ENCODE measurements at regions not wholly inside any gene's neighbourhood (a gene's known extent, or its start where the extent isn't known, plus 50 kb on each side); places are given as distances from the start of the nearest gene placed in this dataset.
"Not testable (repeated sequence)": the region's sequence is repeated elsewhere in the genome, so short reads cannot be mapped to it uniquely, and the experiment has no call there.

DNA sequence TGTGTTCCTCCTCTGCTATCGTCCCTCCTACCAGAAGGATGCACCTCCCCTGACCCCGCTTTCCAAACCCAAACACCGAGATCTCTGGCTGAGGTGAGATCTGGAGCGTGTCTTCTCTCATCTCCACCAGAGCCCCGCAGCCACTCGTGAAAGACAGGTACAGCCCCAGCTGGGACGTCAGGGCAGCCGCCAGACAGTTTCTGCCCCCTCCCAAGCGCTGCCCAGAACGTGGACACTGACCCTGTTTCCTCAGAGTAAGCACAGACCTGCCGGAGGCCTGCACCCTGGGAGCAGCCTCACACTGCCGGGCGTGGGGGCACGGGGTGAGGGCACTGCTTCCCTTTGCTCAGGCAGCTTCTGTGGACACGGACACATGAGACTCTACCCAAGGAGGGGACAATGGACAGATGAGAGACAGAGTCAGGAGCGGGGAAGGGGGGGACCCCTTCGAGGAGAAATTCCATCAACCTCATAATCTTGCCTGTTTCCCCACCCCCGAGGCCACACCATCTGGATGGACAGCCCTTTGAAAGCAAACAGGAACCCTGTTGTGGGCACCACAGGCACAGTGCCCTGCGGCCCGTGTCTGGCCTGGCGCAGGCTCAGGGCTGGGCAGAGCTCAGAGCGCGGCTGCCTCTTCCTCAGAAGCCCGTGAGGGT lies 210.6 kb downstream of the DLL1 start:
- DNase-seq, result no peak

DNA sequence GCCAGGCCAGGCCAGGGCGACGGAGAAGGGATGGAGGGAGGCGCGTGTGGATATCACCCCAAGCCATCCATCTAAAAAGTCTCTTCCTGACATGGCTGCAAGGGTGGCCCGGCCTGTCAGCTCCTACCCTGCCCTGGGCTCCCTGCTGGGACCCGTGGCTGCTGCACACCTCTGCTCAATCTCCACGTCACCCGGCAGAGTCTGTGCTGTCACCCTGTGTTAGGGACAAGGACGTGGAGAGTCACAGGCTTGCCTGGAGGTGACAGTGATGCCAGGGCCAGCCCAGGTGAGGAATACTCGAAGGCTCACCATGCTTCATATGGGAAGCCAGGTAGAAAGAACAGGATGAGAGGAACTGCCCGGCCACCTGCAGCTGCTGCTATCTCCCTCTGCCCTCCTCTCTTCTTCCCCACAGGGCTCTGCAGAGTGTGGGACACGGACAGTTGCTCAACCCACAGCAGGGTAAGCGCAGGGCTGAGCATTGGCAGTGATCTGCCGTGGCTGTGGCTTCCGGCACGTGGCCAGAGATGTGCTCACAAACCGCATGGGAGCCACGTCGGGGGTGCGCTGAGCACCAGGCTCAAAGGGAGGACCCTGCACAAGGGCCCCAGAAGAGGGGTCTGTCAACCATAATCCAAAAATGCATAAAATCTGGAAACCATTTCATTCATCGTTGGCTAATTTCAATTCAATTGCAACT lies 214.3 kb downstream of the DLL1 start:
- no peak for DNase-seq

DNA sequence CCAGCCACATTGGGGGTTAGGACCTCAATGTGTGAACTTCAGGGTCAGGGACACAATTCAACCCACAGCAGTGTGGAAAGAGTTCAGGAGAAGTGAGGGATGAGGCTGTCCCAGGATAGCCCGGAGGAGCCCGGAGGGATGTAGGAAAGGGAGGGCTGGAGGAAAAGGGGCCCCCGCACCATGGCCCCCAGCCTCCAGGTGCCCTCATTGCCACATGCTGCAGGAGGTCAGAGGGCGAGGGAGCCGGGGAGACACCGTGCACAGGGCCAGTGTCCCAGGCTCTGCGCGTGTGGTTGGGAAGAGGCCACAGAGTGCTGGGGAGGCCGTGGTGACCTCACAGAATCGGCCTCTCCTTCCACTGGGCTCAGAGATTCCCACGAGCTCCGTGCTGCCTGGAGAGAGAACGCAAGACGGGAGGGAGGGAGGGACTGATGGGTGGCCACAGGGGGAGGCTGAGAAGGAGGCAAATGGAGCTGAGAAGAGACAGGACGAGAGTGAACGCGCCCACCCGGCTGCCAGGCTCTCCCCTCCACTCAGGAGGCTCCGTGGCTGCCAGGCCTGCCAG lies 215.1 kb downstream of the DLL1 start:
- DNase-seq, result no peak

DNA sequence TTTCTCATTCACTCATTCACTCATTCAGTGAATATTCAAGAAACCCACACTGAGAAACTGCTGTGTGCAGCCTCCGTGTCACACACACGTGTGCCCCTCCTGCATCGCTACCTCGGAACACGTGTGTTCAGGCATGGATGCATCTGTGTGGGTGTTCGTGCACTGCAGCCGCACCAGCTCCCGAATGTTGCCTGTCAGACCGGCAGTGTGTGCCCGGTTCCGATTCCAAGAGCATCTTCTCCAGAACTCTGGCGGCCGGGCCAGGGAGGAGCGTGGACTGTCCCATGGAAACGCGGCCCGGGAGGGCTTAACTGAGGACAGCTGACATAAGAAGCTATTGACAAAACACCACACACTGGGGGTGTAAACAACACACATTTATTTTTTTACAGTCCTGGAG lies 216.0 kb downstream of the DLL1 start:
- DNase-seq, result no peak

DNA sequence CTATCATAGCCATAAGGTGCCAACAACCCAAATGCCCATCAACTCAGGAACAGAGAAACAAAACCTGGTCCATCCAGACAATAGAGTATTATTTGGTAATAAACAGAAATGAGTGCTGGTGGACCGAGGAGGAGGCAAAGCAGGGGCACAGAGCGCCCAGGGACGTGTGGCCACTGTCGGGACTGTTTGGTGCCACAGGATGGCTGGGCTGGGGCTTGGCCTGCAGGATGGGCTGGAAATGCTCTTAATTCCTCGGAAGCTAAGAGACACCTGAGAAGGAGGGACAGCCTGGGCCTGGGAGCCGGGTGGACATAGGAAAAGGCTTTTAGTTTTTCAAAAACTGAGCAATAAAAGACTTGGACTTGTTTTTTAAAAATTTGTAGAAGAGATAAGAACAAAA lies 216.4 kb downstream of the DLL1 start:
- no peak for DNase-seq

DNA sequence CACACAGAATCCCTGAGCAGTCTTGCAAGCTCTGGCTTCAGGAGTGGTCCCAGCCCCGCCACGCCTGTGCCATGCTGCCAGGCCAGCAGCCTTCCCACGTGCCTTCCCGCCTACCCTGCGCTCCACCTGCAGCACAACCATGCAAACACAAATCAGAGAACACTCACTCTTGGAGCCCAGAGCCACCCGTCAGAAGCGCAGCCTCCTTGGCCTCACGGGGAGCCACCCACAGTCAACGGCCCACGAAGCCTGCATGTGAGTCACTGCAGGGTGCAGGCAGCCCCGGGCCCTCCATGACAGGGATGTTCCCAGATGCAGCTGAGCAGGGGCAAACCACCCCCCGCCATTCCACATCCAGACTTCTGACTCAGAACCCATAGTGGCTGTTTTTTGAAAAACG lies 217.0 kb downstream of the DLL1 start:
- DNase-seq, result no peak

DNA sequence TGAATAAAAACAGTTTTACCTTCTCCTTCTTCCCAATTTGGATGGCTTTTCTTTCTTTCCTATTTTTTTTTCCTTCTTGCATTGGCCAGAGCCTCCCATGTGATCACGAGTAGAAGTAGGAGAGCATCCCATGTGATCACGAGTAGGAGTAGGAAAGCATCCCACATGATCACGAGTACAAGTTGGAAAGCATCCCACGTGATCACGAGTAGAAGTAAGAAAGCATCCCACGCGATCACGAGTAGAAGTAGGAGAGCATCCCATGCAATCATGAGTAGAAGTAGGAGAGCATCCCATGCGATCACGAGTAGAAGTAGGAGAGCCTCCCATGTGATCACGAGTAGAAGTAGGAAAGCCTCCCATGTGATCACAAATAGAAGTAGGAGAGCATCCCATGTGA lies 218.6 kb downstream of the DLL1 start:
- DNase-seq, result no peak

DNA sequence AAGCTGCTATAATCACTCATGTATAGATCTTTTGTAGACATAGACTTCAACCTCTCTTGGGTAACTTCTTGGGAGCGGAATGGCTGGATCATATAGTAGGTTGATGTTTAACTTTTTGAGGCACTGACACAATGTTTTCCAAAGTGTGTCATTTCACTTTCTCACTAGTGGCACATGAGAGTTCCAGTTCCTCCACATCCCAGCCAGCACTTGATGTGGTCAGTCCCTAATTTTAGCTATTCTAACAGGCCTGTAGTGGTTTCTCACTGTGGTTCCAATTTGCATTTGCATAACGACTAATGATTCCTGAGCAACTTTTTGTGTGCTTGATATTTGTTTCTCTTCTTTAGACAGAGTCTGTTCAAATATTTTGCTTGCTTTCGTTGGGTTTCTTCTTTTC lies 221.3 kb downstream of the DLL1 start:
- no peak for DNase-seq

DNA sequence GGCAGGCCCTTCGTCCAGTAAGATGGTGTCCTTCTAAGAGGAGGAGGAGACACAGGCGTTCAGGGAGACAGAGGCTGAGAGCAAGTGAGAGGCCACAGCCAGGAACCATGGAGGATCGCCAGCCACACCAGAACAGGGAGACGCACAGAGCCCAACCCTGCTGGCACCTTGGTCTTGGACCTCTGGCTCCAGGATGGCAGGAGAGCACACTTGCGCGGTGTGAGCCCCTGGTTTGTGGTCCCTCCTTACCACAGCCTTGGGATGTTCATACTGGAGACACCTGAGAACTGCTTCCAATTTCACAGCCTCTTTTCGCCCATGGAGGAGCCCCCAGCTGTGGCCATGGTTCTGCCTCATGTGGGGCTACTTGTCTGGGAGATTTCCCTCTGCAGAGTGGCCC lies 222.4 kb downstream of the DLL1 start:
- no peak for DNase-seq

DNA sequence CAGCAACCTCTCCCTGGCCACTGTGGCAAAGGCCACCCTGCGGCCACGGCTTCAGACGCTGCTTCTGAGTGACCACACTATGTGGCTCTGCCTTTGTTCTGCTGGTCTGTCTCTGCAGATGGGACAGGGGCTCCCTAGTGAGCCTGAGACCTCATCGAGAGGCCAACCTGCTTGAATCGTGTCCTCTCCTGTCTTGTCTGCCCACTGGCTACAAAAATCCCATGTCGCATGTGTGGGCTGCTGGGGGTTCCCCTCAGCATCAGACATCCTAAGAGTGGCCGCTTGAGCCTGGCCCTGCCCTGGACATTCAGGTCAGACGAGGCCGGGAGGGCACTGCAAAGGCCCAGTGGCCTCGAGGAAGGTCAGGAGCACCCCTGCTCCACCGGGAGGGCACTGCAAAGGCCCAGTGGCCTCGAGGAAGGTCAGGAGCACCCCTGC lies 222.9 kb downstream of the DLL1 start:
- DNase-seq, result no peak

DNA sequence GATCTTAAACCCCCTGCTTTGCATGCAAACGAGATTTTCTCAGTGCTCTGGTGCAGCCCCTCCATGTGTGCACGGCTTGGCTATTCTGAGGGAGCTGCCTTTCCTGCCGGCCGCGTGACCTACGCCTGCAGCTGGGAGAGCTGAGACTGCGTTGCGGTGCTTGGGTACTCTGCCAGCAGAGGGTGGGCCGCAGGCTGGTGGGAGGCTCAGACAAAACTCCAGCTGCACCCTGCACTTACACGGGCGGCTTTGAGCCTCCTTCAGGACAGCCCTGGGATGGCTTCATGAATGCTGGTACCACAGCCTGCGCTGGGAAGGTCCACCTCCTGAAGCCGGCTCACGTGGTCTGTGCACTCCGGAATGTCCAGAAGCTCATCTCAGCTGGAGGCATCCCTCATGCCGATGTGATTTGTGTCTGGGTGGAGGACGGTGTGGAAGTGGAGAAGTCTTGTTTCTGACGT lies 223.7 kb downstream of the DLL1 start:
- DNase-seq, result no peak

DNA sequence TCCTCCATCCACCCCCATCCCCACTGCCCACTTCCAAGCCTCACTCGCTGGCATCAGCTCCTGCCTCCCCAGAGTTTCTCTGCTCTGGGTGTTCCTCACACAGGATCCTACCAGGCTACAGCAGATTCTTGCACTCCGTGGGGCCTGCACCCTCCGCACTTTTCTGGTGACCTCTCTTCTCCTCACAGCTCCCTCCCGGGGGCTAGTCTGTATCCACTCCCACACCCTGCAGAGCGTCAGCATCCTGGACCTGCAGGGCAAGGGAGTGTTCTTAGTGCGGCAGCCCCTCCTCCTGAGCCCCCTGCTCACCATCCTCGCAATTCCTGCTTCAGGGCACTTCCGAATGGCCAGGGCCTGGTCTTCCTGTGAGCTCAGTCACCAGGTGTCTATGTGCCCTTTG lies 224.2 kb downstream of the DLL1 start:
- no peak for DNase-seq

DNA sequence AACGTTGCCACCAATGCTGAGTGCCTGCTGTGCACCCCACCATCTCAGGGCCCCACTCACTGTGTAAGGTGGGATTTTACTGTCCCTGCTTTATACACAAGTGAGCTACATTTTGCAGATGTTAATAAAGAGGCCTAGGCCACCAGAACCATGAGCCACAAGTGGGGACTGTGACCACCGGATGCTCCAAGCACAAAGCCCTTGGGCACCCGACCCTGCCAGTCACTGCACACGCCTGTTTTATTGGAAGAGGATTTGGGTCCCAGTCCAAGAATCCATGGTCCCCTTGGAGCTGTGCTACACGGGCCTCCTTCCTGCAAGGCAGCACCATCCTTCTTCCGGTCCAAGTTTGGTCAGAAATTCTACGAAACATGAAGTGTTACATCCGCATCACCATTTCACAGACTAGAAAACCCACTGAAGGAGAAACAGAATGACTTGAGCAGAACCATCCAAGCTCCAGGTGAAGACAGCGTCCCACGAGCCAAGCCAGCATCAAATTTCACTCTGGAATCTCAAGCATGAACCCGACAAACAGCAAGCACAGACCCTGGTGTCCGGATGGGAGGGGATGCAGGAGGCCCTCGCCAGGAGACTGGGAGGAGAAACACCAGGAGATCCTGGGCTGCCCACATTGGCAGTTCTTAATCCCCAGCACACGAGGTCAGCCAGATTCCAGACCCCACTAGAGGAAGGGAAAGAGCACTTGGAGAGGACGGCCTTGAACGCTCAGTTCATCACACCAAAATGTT lies 226.9 kb downstream of the DLL1 start:
- DNase-seq, result no peak

DNA sequence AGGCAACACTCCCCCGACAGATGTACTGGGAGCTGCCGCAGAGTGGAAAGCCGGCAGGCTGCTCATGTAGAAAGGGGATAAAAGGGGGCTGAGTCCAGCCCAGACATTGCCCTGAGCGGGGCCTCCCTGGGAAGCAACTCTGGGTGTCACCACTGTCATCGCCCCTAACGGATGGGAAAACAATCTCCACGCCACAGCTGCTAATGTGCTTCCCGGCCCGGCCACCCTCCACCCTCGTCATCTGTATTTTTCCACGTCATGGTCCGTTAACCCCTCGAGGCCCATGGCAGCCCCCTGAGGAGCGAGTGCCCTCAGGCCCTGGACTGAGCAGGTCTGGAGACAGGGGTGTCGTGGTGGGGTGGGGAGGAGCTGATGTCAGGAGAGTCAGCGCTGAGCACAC lies 227.4 kb downstream of the DLL1 start:
- DNase-seq, result no peak

DNA sequence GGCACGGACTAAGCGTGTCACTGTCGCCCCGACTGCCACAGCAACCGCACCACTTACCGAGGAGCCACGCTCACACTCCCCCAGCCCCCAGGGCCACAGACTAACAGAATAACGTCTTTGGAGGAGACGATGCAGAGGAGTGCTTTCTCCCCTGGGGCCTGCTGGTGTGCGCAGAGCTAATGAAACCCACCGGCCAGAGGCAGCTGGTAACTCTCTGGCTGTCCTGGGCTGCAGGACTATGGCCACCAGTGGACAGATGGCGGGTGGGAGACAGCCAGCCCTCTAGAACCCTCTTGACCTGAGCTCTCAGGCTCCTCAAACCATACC lies 228.0 kb downstream of the DLL1 start:
- DNase-seq, result no peak

DNA sequence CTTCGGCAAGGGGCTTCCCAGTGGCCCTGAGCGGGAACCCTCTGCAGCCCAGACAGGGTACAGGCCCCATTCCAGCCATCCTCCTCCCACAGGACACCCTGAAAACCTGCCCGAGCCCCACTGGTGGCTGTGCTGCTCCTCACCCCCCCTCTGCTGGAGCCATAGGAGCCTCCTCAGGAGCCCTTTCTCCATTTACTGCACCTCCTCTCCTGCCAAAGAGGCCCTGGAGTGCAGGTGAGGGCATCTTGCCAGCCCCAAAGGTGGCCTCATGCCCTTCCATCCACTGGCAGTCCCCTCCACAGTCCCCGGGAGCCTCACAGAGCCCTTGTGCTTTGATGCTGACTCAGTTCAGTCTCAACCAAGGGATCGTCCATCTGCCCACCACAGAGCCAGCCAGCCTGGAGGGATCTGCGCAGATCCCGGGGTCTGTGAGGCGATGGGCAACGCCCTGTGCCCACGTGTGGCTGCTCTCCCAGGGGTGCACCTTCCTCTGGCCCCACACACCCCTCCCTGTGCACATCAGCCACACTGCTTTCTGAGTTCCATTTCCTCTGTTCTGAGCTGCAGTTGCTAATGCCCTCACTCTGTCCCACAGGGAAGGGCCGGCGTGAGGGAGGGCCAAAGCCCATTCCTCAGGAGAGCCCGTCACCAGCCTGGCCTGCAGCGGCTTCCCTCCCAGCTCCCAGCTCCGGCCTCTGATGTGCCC lies 228.5 kb downstream of the DLL1 start:
- no peak for DNase-seq

DNA sequence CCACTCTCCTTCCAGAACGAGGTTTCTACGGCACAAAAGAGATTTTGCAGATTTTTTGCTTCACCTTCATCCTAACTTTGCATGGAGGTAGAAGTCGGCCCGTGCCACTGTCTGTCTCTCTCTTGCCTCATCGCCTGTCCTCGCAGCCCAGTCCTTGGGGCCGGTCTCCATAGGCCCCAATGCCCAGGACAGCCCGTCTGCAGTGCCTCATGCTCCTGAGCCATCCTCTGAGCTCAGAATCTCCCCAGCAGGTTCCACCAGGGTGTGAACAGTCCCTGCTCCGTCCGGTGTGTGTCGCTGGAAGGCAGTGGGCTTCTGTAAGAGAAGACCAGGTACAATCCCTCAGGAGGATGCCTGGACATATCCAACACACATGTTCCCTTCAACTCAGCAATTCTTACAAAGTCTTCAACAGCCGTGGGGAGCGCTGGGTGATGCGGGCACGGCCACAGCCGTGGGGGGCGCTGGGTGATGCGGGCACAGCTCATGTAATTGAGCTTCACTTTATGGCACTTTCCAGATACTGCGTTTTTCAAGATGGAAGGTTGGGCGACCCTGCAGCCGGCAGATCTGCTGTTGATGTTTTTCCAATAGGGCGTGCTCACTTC lies 231.9 kb downstream of the DLL1 start:
- DNase-seq, result no peak

DNA sequence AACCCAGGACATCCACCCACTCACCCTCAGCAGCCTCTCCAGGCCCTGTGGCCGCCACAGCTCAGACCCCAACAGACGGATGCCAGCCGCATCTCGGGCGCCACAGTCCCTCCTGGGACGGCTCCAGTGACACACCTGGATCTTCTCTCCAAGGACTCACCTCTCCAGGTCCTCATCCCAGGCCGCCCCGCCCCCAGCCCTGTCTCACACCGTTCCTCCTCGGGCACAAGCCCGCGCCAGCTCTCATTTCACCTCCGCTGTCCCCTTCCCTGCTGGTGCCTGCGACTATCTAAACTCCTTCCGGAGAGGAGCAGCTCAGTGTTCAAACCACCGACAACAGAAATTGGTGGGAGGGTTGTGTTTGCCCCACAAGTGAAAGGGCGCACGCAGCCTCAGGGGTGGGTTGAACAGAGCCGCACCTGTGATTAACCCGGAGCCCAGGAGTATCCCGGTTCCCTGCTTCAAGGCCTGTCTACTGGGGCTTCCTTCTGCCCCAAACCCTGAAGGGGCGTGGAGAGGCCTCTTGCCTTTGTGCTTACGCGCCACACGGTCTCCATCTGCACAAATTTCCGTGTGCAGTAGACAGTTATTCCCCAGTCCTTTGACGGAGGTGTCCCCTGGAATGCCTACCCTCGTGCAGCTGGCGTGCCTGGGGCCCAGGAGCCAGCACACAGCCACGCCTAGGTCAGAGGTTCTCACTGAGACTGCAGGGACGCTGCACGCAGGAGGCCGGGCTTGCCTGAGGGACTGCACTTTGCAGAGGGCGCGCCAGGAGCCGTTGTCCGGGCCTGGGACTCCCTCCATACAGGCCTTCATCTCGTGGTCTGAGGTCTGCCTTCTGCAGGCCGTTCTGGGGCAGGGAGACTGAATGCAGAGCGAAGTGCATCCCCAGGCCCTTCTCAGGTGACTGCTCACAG lies 232.7 kb downstream of the DLL1 start:
- DNase-seq, result no peak

DNA sequence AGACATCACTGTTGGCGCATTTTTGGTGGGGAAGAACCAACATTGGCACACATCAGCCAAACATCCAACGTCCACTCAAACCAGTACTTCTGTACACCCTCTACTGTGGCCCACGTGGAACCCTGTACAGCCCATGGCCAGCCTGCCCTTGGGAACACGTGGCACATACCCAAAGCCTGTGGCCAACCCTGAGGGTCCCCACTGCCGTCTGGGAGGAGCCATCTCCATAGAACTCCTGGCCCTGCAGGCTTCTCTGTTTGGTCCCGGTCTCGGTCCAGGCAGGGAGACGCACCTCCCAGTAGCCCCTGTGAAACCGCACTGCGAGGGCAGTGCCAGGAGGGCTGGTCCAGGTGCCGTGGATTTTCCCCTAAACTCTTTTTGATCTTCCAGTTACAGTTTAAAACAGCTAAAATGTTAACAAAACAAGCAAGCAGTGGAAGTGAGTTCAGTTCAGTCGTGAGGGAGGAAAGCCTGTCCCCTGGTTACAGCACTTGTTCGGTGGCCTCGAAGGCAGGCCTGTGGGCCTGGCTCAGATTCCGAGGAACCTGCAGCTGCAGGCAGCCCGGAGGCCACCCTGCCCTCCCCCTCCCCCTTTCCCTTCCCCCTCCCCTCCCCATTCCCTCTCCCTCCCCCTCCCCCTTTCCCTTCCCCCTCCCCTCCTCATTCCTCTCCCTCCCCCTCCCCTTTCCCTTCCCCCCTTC lies 233.7 kb downstream of the DLL1 start:
- no peak for DNase-seq

DNA sequence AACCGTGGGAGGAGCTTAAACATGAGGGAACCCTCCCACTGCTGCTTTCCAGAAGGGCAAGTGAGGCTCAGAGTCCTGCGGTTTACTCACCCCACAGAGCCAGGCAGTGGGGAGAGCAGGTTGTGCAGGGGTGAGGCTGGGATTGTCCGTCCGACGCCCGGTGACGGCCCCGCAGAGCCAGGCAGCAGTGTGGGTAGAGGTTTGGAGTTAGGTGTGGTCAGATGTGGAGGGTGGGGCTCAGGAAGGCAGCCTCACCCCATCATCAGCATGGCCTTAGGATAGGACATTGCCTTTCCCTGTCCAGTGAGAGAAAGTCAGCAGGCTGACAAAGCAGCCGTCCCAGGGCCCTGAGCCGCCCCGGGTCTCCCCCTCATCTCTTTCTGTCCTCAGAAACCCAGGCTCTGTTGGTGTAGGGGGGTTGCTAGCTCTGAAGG lies 234.6 kb downstream of the DLL1 start:
- no peak for DNase-seq

DNA sequence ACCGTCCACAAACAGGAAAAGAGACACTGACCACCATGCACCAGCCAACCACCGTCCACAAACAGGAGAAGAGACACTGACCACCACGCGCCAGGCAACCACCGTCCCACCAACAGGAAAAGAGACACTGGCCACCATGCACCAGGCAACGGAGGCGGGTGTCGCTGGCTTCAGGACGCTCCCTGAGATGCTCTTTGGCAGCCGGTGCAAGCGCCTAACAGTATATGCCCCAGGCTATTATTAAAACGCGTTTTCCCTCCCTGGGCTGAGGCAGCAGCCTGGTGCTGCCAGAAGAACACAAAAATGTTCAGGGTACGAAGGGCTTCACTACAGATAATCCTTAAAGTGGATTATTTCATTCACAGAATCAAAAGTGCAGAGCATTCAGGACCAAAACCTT lies 235.1 kb downstream of the DLL1 start:
- DNase-seq, result not testable (repeated sequence)

All from CD4-positive, alpha-beta T cell treated with Interleukin-17A for 1 hour (primary cell).